Caco-2 (cell line): ENCODE measurements at regions not wholly inside any gene's neighbourhood (a gene's known extent, or its start where the extent isn't known, plus 50 kb on each side); places are given as distances from the start of the nearest gene placed in this dataset.

ENCODE experiments used
- BruUV-seq: library from RNA; stranded (reverse); fragments of 400-500 nt; replicated peaks from 2 replicates; lab custom pipeline; 2021; lab: Mats Ljungman, UMichigan
- CTCF ChIA-PET: fragments of 300-600 bp; sonication (Branson Sonifier 250); formaldehyde crosslinking; loops from one replicate; lab custom pipeline; 2022; ENCODE audit warnings: antibody characterized with exemption; lab: Charles Lee
- POLR2A ChIA-PET: fragments of 300-600 bp; sonication (Branson Sonifier 250); formaldehyde crosslinking; loops from one replicate; lab custom pipeline; 2022; ENCODE audit warnings: antibody characterized with exemption; lab: Charles Lee
- DNase-seq, 2 experiments: peaks; one replicate each; pipeline versions ENCODE4 v3.0.0 to v3.0.0-alpha.2; 2020 to 2022
- H3K27me3 ChIP-seq: replicated peaks from 2 replicates; pipeline ENCODE4 v1.6.0; 2011; ENCODE audit warnings: low read length; ENCODE audit not compliant: control insufficient read depth, insufficient read depth
- H3K36me3 ChIP-seq: 2 replicates; pipeline ENCODE4 v1.5.1; 2011; ENCODE audit warnings: low read length; ENCODE audit not compliant: control insufficient read depth, insufficient read depth
- H3K4me1 ChIP-seq: fragments of 250-450 bp; sonication (Bioruptor Pico); 2 replicates; pipeline ENCODE4 v1.5.1; 2020; ENCODE audit warnings: mild to moderate bottlenecking
- H3K4me3 ChIP-seq: 2 replicates; pipeline ENCODE4 v1.5.1; 2011; ENCODE audit warnings: low read depth, mild to moderate bottlenecking, control low read depth, low read length
- H3K9me3 ChIP-seq: fragments of 250-450 bp; sonication (Bioruptor Pico); 2 replicates; pipeline ENCODE4 v1.5.1; 2020; ENCODE audit warnings: mild to moderate bottlenecking, moderate library complexity
- H3K27ac Mint-ChIP-seq: one replicate; pipeline ENCODE4 v1.8.0; 2022; ENCODE audit warnings: mixed read lengths; ENCODE audit not compliant: unreplicated experiment
- H3K27me3 Mint-ChIP-seq: one replicate; pipeline ENCODE4 v1.8.0; 2022; ENCODE audit warnings: mixed read lengths; ENCODE audit not compliant: insufficient read depth, unreplicated experiment
- H3K36me3 Mint-ChIP-seq: one replicate; pipeline ENCODE4 v1.8.0; 2022; ENCODE audit warnings: mild to moderate bottlenecking, mixed read lengths; ENCODE audit not compliant: insufficient read depth, unreplicated experiment
- H3K4me1 Mint-ChIP-seq: one replicate; pipeline ENCODE4 v1.8.0; 2022; ENCODE audit warnings: low read depth, mixed read lengths; ENCODE audit not compliant: unreplicated experiment
- H3K4me3 Mint-ChIP-seq: one replicate; pipeline ENCODE4 v1.8.0; 2022; ENCODE audit warnings: mild to moderate bottlenecking, moderate library complexity, mixed read lengths; ENCODE audit not compliant: unreplicated experiment
- H3K9me3 Mint-ChIP-seq: one replicate; pipeline ENCODE4 v1.8.0; 2022; ENCODE audit warnings: mixed read lengths; ENCODE audit not compliant: unreplicated experiment
- CTCF ChIP-seq, 2 experiments: fragments of 200-600 bp in 1 of 2; IDR thresholded peaks; 1 replicate in 1 of 2; 2 replicates in 1 of 2; pipeline versions ENCODE4 v1.5.1 to v1.8.0; 2011 to 2022; ENCODE audit warnings: antibody characterized with exemption in 1 of 2, control low read depth in 1 of 2, inconsistent platforms in 1 of 2, low read depth in 1 of 2, low read length in 1 of 2, mild to moderate bottlenecking in 1 of 2, moderate library complexity in 1 of 2; ENCODE audit not compliant: insufficient read depth in 1 of 2, severe bottlenecking in 1 of 2, unreplicated experiment in 1 of 2
- intact Hi-C: fragments of 100-400 bp; cut with micrococcal nuclease; formaldehyde crosslinking; loops from one replicate; pipeline ENCODE4 v1.10.0; 2022; ENCODE audit not compliant: unreplicated experiment

GRCh38 chr21:35622612-35623011 is 437.7 kb downstream of the SETD4 start:
- Mint-ChIP-seq H3K9me3 (no peaks in the 10 kb centered on the region), H3K27ac (no peak overlapping the region), H3K4me3 (no peak overlapping the region), H3K4me1 (no peaks in the 10 kb centered on the region), H3K36me3 (no peaks in the 10 kb centered on the region), H3K27me3 (peaks cover 8% of the 10 kb centered on the region)
- no peak overlapping the region for H3K4me3 ChIP-seq
- ChIA-PET POLR2A (no interaction called here), CTCF (no interaction called here)
- intact Hi-C loops = no loop called here
- no peaks in the 10 kb centered on the region for H3K27me3 ChIP-seq
- H3K36me3 ChIP-seq = no peaks in the 10 kb centered on the region
- DNase-seq = no peak
- TF ChIP-seq CTCF (IDR thresholded peaks at IDR 0.05; ENCODE audit: insufficient read depth in 1 of 2, low read depth in 1 of 2, low read length in 1 of 2, severe bottlenecking in 1 of 2, unreplicated experiment in 1 of 2) = no peak
- no TSS peak for BruUV-seq
- H3K9me3 ChIP-seq = no peaks in the 10 kb centered on the region
- no peaks in the 10 kb centered on the region for H3K4me1 ChIP-seq

- Histone ChIP-seq H3K9me3 (no peaks in the 10 kb centered on the region), H3K4me1 (peaks cover 5% of the 10 kb centered on the region; the same call in 1 of the 2 replicates), H3K27me3 (no peaks in the 10 kb centered on the region), H3K36me3 (no peaks in the 10 kb centered on the region), H3K4me3 (no peak overlapping the region)
- DNase-seq = no peak
- Mint-ChIP-seq H3K4me3 (no peak overlapping the region), H3K4me1 (no peaks in the 10 kb centered on the region), H3K36me3 (no peaks in the 10 kb centered on the region), H3K27ac (no peak overlapping the region), H3K9me3 (no peaks in the 10 kb centered on the region), H3K27me3 (peaks cover 8% of the 10 kb centered on the region)
- TF ChIP-seq CTCF (IDR thresholded peaks at IDR 0.05; ENCODE audit: insufficient read depth in 1 of 2, low read depth in 1 of 2, low read length in 1 of 2, severe bottlenecking in 1 of 2, unreplicated experiment in 1 of 2) = no peak
- no TSS peak for BruUV-seq
- CTCF ChIA-PET = no interaction called here
- intact Hi-C loops = no loop called here
- POLR2A ChIA-PET = no interaction called here
Observed at GRCh38 chr21:35619184-35619583, 441.1 kb downstream of the SETD4 start.

GRCh38 chr21:35617491-35617890 is 442.8 kb downstream of the SETD4 start:
- no peak for DNase-seq
- no peaks in the 10 kb centered on the region for H3K36me3 ChIP-seq
- BruUV-seq = no TSS peak
- Mint-ChIP-seq H3K27ac (no peak overlapping the region), H3K9me3 (no peaks in the 10 kb centered on the region), H3K27me3 (peaks cover 3% of the 10 kb centered on the region), H3K4me1 (no peaks in the 10 kb centered on the region), H3K36me3 (no peaks in the 10 kb centered on the region), H3K4me3 (no peak overlapping the region)
- peaks cover 5% of the 10 kb centered on the region; the same call in 1 of the 2 replicates for H3K4me1 ChIP-seq
- intact Hi-C loops = no loop called here
- H3K4me3 ChIP-seq = no peak overlapping the region
- H3K27me3 ChIP-seq = no peaks in the 10 kb centered on the region
- H3K9me3 ChIP-seq = no peaks in the 10 kb centered on the region
- TF ChIP-seq CTCF (IDR thresholded peaks at IDR 0.05; ENCODE audit: insufficient read depth in 1 of 2, low read depth in 1 of 2, low read length in 1 of 2, severe bottlenecking in 1 of 2, unreplicated experiment in 1 of 2) = no peak
- ChIA-PET POLR2A (no interaction called here), CTCF (interaction anchor here (0.6 kb wide), 1 partner anchor 579 kb away, joined by 6 read pairs; no protein-coding TSS in a partner anchor)
